ENCODE measurements at regions not wholly inside any gene's neighbourhood (a gene's known extent, or its start where the extent isn't known, plus 50 kb on each side); places are given as distances from the start of the nearest gene placed in this dataset.
"Not testable (repeated sequence)": the region's sequence is repeated elsewhere in the genome, so short reads cannot be mapped to it uniquely, and the experiment has no call there.

GRCh38 chr1:232579958-232580941 is 49.7 kb downstream of the SIPA1L2 start:
- DNase-seq, result no peak

GRCh38 chr1:232579466-232579865 is 50.5 kb downstream of the SIPA1L2 start:
- DNase-seq, result no peak

GRCh38 chr1:232578651-232579195 is 51.2 kb downstream of the SIPA1L2 start:
- no peak for DNase-seq

DNA sequence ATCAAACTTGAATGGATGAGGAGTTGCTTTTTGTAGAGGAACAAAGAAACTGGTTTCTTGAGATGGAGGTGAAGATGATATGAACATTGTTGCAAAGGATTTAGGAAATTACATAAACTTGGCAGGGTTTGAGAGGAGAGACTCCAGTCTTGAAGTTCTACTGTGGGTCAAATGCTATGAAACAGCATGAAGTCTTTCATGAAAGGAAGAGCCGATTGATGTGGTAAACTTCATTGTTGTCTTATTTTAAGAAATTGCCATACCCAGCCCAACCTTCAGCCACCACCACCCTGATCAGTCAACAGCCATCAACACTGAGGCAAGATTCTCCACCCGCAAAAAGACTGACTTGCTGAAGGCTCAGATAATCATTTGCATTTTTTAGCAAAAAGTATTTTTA is 52.2 kb downstream of the SIPA1L2 start:
- no peak for DNase-seq

- no peak for DNase-seq
Measured at GRCh38 chr1:232576537-232576936, 53.4 kb downstream of the SIPA1L2 start.

DNA sequence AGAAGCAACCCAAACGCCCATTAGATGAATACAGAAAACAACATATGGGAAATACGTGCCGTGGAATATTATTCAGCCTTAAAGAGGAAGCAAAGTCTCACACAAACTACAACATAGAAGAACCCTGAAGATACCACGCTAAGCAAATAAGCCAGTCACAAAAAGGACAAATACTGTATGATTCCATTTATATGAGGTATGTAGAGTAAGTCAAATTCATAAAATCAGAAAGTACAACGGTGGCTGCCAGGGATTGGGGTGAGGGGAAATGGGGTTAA is 54.2 kb downstream of the SIPA1L2 start:
- DNase-seq, result no peak

DNA sequence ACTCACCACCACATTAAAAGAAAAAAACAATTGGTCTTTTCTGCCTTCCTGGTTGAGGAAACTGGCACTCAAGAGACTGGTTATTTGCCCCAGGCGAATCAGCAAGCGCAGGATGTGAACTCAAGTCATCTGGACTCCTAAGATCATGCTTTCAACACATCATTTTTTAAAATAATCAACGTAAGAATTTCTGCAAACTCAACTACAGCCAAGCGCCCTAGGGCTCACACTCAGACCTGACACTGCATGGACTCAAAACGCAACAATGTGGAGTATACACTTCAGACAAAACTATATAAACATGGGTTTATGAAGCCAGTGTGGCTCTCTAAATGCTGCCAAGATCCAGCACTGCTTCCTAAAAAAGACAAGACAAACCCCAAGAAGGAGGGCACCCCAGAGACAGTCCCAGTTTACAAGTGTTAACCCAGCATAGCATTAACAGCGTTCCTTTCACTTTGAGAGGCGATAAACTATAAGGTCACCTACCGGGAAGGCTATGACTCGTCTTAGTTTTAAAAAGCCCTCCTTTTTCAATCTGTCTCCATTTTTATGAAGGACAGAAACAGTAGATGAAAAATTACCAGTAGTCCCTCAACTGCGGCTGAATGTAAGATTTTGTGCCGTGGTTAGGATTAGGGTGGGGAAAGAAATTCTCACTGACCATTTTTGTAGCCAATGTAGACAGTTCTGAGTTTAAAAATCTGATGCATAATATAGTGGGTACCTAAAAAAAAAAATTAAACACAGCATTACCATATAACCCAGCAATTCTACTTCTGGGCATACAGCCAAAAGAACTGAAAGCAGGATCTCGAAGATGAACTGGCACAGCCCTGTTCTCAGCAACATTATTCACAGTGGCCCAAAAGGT is 54.8 kb downstream of the SIPA1L2 start:
- no peak for DNase-seq

- no peak for DNase-seq
Measured at GRCh38 chr1:232574077-232574476, 55.9 kb downstream of the SIPA1L2 start.

DNA sequence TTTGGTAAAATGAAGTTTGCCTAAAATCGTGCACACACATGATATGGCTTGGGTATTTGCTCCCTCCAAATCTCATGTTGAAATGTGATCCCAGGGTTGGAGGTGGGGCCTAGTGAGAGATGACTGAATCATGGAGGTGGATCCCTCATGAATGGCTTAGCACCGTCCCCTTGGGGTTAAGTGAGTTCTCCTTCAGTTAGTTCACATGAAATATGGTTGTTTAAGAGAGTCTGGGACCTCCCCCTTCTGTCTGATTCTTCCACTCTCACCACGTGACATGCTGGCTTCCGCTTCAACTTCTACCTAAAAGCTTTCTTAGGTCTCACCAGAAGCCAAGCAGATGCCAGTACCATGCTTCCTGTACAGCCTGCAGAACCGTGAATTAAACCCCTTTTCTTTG is 58.4 kb downstream of the SIPA1L2 start:
- DNase-seq, result no peak

DNA sequence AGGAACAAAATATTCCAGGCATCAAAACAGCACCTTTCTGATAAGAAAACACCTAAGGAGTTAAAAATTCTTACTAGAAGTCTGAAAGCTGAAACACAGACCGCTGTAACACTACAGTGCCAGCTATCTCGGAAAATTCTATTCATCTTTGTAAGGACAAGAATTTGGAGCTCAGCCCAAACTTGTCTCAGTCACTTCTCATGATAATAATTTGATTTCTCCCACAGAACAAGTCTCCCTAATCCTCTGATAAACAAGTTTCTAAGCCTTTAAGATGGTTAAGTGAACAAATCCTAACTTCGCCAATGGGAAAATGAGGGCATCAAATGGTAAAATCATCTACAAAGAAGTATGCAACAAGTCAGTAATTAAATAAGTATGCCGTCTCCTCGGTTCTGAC is 59.9 kb downstream of the SIPA1L2 start:
- DNase-seq, result no peak

- DNase-seq, result not testable (repeated sequence)
Measured at GRCh38 chr1:232569554-232569921, 60.4 kb downstream of the SIPA1L2 start.

GRCh38 chr1:232568906-232569553 is 60.9 kb downstream of the SIPA1L2 start:
- DNase-seq, result no peak

DNA sequence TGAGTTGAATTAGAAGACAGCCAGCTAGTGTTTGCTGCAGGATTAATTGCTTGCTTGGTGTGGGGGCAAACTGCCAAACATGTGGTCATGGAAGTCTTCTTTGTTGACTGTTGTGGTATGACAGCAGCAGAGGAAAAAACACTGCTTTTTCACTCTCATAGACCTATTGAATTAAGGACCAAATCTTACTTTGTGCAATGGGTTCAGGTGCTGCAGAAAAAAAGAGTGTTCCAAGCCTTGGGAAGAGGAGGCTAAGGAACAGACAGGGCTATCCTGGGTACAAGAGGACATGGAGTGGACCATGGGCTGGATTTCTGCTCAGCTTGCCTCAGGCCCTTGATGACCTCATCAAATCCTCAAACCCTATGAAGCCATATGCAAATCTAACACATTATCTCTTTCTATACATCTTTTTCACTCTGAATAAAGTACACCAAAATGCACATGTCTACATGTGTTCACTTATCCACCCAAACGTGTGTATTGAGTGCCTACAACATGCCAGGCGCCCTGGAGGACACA is 61.5 kb downstream of the SIPA1L2 start:
- DNase-seq, result no peak

GRCh38 chr1:232566093-232566492 is 63.8 kb downstream of the SIPA1L2 start:
- DNase-seq, result no peak

DNA sequence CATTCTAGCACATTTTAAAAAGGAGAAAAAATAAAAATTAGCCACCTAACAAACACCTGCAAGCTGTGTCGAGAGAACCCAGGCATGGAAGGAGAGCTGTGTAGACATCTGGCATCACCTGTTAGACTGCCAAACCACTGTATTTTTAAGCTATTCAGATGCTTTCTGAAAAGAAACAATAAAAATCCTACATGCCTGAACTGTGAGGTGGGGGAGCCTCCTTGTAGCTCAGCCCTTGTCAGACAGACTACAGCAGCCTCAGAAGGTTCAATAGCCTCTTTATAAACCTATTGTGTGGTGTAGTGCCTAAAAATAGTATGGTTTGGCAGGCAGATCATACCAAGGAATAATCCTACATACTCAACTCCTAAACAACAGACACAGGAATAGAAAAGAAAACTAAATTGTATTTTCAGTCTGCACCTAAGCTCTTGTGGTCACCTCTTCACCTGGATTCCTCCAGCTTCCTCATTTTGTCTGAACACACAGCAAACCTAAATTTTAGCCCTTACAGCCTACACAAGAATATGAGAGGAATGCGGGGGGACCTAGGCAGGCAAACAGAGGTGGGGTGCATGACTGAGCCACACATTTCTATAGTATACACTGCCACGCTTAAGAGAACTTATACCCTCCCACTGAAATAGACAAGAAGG is 67.0 kb downstream of the SIPA1L2 start:
- DNase-seq, result no peak

GRCh38 chr1:232561381-232561780 is 68.6 kb downstream of the SIPA1L2 start:
- no peak for DNase-seq

DNA sequence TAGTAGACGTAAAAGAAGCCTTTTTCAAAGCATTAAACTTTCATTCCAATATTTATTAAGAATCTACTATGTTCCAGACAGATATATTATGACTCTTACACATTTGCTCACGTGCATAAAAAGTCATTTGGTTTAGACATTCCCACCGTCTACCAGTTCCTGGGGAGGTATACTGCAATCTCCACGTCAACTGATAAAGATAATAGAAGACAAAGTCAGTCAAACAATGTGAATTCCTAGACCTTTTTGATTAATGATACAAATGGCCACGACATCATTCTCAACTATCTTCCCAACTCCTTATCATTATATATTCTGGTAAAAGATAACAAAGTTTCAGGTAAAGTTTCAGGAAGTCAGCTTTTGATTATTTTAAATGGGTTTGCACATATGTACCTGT is 69.0 kb downstream of the SIPA1L2 start:
- no peak for DNase-seq

DNA sequence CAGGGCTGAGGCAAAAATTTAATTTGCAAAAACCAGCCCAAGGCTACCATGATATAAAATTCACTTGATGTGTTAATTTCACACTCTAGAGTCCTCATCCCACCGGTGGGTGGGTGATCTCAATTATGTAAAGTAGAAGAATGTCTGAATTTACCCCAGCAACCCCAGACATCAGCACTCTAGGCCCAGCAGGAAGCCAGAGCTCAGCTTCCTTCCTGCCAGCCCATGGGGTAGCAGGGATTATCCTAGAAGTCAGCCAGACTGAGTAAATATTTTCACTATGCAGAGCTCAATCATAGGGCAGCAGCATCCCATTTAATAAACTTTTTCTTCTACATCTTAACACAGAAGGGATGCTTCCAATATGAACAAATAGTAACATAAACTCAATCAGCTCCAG is 71.0 kb downstream of the SIPA1L2 start:
- no peak for DNase-seq

DNA sequence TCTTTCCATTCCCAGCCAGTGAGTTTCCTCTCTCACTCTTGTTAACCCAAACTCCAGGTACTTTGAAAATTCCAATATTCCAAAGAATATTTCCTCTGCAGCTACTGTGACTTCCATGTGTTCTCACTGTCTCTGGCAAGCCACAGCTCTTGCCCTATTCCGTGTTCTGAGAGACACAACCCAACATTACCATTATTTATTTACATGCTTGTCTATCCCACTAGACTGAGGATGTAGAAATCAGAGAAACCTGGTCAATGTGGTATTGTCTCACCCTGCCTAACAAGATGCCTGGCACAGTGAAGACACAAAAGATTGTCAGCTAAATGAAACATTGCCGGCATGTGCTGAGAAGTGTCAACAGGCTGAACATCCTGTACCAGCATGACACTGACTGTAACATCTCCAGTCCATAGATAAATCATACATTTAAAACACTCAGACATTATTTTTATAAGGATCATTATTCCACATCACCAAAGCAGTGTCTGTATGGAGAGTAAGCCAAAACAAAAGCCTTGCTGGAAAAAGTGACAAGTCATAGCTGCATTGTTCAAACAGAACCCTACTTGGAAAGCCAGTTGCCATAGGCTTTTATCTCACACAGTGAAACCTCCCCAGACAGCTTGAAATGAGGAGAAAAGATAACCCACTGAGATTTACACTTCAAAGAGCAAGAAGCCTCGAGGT is 72.3 kb downstream of the SIPA1L2 start:
- DNase-seq, result no peak

GRCh38 chr1:232557096-232557495 is 72.8 kb downstream of the SIPA1L2 start:
- DNase-seq, result no peak

DNA sequence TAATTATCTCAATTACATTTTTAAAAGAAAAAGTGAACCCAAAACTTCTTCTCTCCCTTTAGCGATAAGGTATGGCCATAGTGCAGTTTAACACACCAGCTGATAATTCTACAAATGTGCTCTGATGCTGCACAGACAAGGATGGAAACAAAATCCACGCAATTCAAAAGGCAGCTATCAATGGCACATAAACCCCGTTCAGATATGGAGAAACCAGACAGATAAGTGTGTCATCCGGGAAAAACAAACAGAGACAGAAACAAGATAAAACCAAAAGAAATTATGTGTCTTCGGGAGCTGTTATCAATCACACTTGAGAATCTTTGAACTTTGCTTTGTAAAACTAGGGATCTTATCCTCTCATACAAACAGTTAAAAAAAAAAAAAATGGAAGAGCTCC is 73.6 kb downstream of the SIPA1L2 start:
- no peak for DNase-seq
